Muscle of leg (tissue), 3 donors: ENCODE measurements at regions not wholly inside any gene's neighbourhood (a gene's known extent, or its start where the extent isn't known, plus 50 kb on each side); places are given as distances from the start of the nearest gene placed in this dataset.

Source experiments
- DNase-seq: peaks from one replicate; pipeline ENCODE4 v3.0.0; 2013
- H3K27ac ChIP-seq: one replicate; pipeline ENCODE4 v1.5.1; 2013; ENCODE audit warnings: mild to moderate bottlenecking, low read length, control low read depth
- H3K27me3 ChIP-seq: one replicate; pipeline ENCODE4 v1.6.1; 2013; ENCODE audit warnings: low read length; ENCODE audit not compliant: control insufficient read depth, insufficient read depth
- H3K36me3 ChIP-seq: one replicate; pipeline ENCODE4 v1.6.1; 2013; ENCODE audit warnings: low read length; ENCODE audit not compliant: control insufficient read depth, insufficient read depth
- H3K4me1 ChIP-seq: one replicate; pipeline ENCODE4 v1.6.1; 2013; ENCODE audit warnings: low read length; ENCODE audit not compliant: control insufficient read depth, insufficient read depth
- H3K4me3 ChIP-seq: one replicate; pipeline ENCODE4 v1.5.1; 2013; ENCODE audit warnings: low read length, control low read depth
- H3K9me3 ChIP-seq: replicated peaks from 2 replicates; pipeline ENCODE4 v1.6.1; 2013; ENCODE audit warnings: low read depth, low read length; ENCODE audit not compliant: control insufficient read depth
- WGBS: methylation state at CpG from one replicate; pipeline ENCODE4 v1.1.5; 2013; ENCODE audit warnings: missing lambda C conversion rate; ENCODE audit not compliant: insufficient coverage; 5-methylcytosine and 5-hydroxymethylcytosine counted together

DNA sequence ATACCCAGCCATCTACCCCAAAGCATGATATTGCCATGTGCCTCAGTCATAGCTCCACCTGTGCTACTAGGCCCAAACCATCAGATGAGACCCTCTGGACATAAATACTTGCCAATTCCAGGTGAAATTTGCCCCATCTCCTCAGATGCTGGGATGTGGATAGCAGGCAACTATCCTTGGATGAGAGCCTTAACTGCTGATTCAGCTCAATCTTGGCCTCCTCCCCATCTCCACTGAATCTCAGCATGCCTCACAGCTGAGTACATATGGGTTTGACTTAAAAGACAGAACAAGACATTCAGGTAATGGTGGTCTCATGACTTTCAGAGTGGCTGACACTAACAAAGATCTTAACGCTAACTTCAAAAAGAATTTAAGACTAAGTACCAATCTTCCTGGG is 50.8 kb upstream of the KLHL13 start:
- Histone ChIP-seq H3K4me1 (no peaks in the 10 kb centered on the region), H3K27me3 (peaks cover 6% of the 10 kb centered on the region), H3K36me3 (no peaks in the 10 kb centered on the region), H3K9me3 (no peaks in the 10 kb centered on the region), H3K27ac (no peak overlapping the region), H3K4me3 (no peak overlapping the region)
- no CpG with 5 or more reads among the region's 1 CpG for WGBS
- DNase-seq, result no peak

DNA sequence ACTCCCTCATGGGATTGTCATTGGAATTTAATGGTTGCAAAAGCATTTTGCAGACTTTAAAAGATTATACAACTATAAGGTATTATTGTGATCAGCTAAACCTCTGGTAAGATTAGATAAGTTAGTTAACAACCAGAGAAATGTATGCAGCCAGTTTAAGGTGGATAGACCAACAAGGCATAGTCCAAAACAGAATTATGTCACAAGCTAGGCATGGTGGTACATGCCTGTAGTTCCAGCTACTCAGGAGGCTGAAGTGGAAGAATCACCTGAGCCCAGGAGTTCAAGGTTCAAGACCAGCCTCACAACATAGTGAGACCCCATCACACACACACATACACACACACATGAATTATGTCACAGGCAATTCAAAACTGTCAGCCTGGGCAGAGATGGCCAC is 54.7 kb upstream of the KLHL13 start:
- H3K4me1 ChIP-seq, result no peaks in the 10 kb centered on the region

DNA sequence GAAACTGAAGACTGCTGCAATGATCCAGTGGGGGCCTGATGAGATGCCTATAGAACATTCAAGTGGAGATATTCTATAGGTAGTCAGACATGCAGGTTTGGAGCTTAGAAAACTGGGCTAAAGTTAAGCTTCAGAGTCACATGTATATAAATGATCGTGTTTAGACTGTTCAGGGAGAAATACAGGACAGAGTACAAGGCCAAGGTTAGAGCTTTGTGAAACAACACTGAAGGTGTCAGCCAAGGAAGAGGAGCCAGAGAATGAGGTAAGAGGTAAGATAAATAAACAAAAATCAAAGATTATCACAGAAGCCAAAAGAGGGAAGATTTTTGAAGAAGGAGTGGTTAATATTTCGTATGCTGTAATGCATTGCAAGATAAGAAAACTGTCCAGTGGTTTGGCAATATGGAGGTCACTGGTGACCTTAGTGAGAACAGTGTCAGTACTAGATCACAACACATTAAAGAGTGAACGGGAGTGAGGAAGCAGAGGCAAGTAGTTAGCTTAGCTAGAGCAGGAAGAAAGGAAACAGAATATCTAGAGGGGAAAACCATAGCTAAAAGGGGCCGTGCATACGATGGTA is 58.0 kb upstream of the KLHL13 start:
- H3K9me3 ChIP-seq, result no peaks in the 10 kb centered on the region
- no peaks in the 10 kb centered on the region for H3K36me3 ChIP-seq
- WGBS, result no CpG with 5 or more reads among the region's 5 CpGs
- H3K4me1 ChIP-seq, result no peaks in the 10 kb centered on the region
- H3K4me3 ChIP-seq, result no peak overlapping the region
- no peak overlapping the region for H3K27ac ChIP-seq
- peaks cover 13% of the 10 kb centered on the region for H3K27me3 ChIP-seq
- DNase-seq, result no peak

More for the DNA sequence above, 54.7 kb upstream of the KLHL13 start:
- DNase-seq, result no peak
- no peaks in the 10 kb centered on the region for H3K9me3 ChIP-seq
- H3K4me3 ChIP-seq, result no peak overlapping the region
- H3K27me3 ChIP-seq, result peaks cover 10% of the 10 kb centered on the region
- no peaks in the 10 kb centered on the region for H3K36me3 ChIP-seq
- no peak overlapping the region for H3K27ac ChIP-seq

DNA sequence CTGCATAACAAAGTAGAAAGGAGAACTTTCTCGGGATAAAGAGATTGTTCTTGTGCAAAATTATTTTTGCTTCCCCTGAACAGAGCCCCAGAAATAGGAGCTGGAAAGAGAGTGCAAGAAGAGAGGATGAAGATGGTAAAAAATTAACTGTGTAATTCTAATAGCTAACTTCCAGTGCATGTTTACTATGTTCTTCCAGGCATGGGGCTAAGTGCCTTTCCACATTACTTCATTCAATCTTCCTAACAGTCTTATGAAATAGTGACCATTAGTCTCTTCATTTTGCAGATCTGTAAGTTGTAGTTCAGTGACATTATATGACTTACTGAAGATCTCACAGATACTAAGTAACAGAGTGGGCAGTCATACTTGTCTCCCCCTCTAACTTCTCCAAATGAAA is 61.1 kb upstream of the KLHL13 start:
- no peaks in the 10 kb centered on the region for H3K9me3 ChIP-seq
- H3K27me3 ChIP-seq, result peaks cover 11% of the 10 kb centered on the region
- no peaks in the 10 kb centered on the region for H3K36me3 ChIP-seq
- no peaks in the 10 kb centered on the region for H3K4me1 ChIP-seq
- no peak overlapping the region for H3K27ac ChIP-seq
- no peak for DNase-seq
- no peak overlapping the region for H3K4me3 ChIP-seq
- 100% methylated on average over 1 of the region's 1 CpG for WGBS

DNA sequence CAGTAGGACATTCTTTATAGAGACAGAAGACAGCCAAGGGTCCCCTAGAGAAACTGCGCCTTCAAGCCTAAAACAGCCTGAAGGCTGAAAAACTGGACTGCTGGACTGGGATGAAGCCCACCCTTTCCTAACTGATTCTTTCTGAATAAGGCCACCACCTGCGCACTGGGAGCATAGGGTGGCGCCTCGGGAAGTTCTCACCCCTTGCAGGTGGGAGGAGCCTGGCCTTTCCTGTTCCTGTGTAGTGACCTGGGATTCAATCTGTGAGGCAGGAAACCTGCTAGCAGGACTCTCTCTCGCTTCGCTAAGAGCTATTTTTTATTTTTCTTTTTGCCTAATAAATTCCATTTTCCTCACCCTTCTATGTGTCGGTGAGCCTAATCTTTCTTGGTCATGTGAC is 61.8 kb upstream of the KLHL13 start:
- Histone ChIP-seq H3K4me3 (no peak overlapping the region), H3K9me3 (no peaks in the 10 kb centered on the region), H3K27ac (no peak overlapping the region), H3K27me3 (peaks cover 11% of the 10 kb centered on the region), H3K4me1 (no peaks in the 10 kb centered on the region), H3K36me3 (no peaks in the 10 kb centered on the region)
- 72% methylated on average over 3 of the region's 7 CpGs for WGBS
- DNase-seq, result no peak

DNA sequence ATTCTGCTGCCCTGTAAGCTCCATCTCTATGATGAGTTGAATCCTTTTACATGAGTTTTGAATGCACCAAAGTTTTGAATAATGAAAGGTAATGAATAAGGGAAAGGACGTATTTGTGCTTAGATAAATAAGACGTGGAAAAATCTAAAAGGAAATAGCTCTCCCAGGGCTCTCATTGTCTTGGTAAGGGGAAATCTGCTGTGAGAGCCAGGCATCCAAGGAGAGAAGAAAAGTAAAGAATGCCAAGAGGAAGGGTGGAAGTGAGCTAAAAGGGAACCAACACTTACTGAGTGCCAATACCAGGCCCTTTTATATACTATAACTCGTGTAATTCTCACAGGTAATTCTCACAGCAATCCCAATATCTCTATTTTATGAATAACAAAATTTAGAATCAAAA is 62.6 kb upstream of the KLHL13 start:
- no peaks in the 10 kb centered on the region for H3K9me3 ChIP-seq
- DNase-seq, result no peak
- H3K36me3 ChIP-seq, result no peaks in the 10 kb centered on the region
- no peak overlapping the region for H3K4me3 ChIP-seq
- WGBS, result 42% methylated on average over 2 of the region's 3 CpGs
- H3K4me1 ChIP-seq, result no peaks in the 10 kb centered on the region
- H3K27ac ChIP-seq, result no peak overlapping the region
- H3K27me3 ChIP-seq, result peaks cover 8% of the 10 kb centered on the region

DNA sequence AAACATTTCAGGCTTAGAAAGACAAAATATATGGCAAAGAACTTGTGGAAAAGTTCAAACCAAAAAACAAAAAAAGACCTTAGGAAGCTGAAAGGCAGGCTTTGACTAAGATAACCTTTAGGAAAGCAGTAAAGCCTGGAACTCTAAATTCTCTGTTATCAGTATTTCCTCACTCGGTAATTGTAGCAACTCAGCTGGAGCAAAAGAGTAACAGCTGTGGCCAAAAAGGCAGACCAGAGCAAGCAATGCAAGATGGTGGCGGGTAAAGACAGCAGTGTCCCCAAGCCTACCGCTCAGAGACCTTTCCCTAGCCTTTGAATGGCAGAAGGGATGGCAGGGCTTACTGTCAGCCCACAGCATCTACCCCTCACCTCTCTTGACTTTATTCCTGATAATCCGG is 63.1 kb upstream of the KLHL13 start:
- no peaks in the 10 kb centered on the region for H3K4me1 ChIP-seq
- H3K4me3 ChIP-seq, result no peak overlapping the region
- WGBS, result 65% methylated on average over 3 of the region's 4 CpGs
- no peaks in the 10 kb centered on the region for H3K9me3 ChIP-seq
- peaks cover 8% of the 10 kb centered on the region for H3K27me3 ChIP-seq
- H3K27ac ChIP-seq, result no peak overlapping the region
- DNase-seq, result no peak
- no peaks in the 10 kb centered on the region for H3K36me3 ChIP-seq

DNA sequence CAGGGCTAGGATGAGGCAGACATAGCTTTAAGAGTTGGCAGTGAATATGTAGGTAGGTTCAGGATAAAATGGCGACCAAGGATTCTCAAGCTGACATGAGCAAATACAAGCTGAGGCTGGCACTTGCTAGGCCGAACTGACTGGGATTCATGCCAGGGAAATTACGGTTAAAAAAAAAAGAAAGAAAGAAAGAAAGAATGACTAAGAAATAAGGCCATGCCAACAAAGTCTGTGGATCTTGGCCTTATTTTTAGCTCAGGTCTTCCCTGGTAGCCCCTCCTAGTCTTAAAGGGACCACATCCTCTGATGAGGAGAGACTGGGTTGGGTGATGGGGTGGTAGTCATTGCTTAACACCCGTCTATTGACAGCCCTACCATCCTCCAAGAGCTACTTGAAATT is 64.4 kb upstream of the KLHL13 start:
- Histone ChIP-seq H3K27me3 (peaks cover 5% of the 10 kb centered on the region), H3K9me3 (no peaks in the 10 kb centered on the region), H3K36me3 (no peaks in the 10 kb centered on the region), H3K27ac (no peak overlapping the region), H3K4me1 (no peaks in the 10 kb centered on the region), H3K4me3 (no peak overlapping the region)
- WGBS, result 64% methylated on average over 3 of the region's 4 CpGs
- no peak for DNase-seq

DNA sequence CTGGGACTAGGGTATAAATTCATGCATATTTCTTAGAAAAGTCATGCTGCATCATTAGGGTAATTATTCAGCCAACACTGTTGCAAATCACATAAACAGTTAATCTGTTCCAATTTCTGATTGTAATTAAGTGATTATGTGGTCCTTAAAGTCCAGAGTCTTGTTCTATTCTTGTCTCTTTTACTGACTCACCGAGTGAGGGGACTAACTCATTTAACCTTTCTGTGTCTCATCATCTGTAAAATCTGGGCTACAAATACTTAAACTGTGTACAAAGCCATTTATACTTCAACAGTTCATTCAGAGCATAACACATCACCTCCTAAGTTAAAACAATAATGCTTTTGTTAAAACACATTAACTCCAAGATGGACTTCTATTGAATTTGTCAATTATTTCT is 65.4 kb upstream of the KLHL13 start:
- DNase-seq, result no peak
- H3K4me3 ChIP-seq, result no peak overlapping the region
- no CpG with 5 or more reads among the region's 1 CpG for WGBS
- no peaks in the 10 kb centered on the region for H3K4me1 ChIP-seq
- peaks cover 5% of the 10 kb centered on the region for H3K27me3 ChIP-seq
- no peaks in the 10 kb centered on the region for H3K36me3 ChIP-seq
- H3K27ac ChIP-seq, result no peak overlapping the region
- no peaks in the 10 kb centered on the region for H3K9me3 ChIP-seq

DNA sequence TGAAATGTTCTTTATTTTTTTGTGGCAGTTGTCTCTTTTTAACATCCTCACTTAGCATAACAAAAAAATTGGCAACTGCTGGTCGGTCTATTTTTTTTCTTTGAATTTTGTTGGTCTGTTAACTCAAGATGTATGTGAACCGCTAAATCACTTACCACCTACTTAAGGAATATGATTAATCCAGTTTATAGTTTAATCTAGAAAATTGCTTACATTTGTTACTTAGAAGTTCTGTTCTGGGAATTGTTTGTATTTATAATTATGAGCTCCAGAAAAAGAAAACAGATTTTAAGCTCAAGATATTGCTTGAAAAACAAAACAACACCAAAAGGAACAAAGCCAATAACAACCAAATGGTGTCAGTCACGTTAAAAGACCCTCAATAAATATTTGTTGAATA is 66.1 kb upstream of the KLHL13 start:
- WGBS, result no CpG with 5 or more reads among the region's 3 CpGs
- Histone ChIP-seq H3K4me1 (no peaks in the 10 kb centered on the region), H3K36me3 (no peaks in the 10 kb centered on the region), H3K27ac (no peak overlapping the region), H3K4me3 (no peak overlapping the region), H3K27me3 (peaks cover 5% of the 10 kb centered on the region), H3K9me3 (no peaks in the 10 kb centered on the region)
- DNase-seq, result peak; percentile 15

DNA sequence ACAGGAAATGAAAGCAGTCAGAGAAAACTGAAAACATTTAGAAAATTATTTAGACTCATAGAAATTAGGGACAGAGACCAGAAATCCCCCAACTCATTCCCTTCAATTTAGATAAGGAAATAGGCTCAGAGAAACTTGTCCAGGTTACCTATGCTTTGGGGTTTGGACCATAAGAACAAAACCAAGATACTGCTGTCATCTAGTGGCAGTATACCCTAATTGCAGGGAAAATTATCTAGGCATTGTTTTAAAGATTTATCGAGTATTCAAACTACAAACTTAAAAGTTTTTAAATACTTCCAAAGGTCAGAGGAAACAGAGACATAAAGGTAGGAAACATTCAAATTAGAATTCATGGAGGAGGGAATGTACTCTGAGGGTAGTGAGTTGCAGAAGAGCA is 67.0 kb upstream of the KLHL13 start:
- no peak overlapping the region for H3K27ac ChIP-seq

More for the DNA sequence above, 67.0 kb upstream of the KLHL13 start:
- WGBS, result no CpG with 5 or more reads among the region's 1 CpG
- Histone ChIP-seq H3K4me1 (no peaks in the 10 kb centered on the region), H3K4me3 (no peak overlapping the region), H3K9me3 (no peaks in the 10 kb centered on the region), H3K36me3 (no peaks in the 10 kb centered on the region), H3K27me3 (peaks cover 2% of the 10 kb centered on the region)
- no peak for DNase-seq
